ENCODE measurements at regions not wholly inside any gene's neighbourhood (a gene's known extent, or its start where the extent isn't known, plus 50 kb on each side); places are given as distances from the start of the nearest gene placed in this dataset.

- TF ChIP-seq EZH2 (IDR thresholded peaks at IDR 0.05; ENCODE audit: low read length, unreplicated experiment) (no peak), CTCF (conservative IDR thresholded peaks at IDR 0.05; ENCODE audit: low read depth, low read length) (no peak)
Observed at GRCh38 chr1:8116894-8117264, 90.8 kb upstream of the ERRFI1 start.
